Hippocampal formation (tissue), 2 donors: ENCODE measurements at regions not wholly inside any gene's neighbourhood (a gene's known extent, or its start where the extent isn't known, plus 50 kb on each side); places are given as distances from the start of the nearest gene placed in this dataset.

ENCODE experiments used
- DNase-seq, 2 donors: peaks; one replicate each; lab custom pipeline; 2025; lab: John Stamatoyannopoulos, UW

DNA sequence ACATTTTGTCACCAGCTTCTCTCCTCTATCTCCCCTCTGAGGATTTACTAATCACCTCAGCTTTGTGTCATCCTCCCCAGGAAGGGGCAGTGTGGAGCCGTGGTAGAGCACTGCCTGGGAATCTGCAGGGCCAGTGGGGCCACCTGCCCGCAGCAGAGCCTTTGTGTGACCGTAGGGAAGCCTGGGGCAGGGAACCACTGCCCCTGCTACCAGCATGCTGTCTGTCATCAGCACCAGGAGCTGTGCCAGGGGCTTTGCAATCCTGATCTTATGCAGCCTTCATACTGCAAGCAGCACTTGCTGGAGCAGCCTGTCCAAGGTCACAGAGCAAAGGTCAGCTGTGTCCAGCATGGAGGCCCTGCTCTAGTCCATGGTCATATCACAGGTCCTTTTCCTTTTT is 170.2 kb upstream of the IL12A start:
- peak in 1 of 2 donors; percentile 65 for DNase-seq

DNA sequence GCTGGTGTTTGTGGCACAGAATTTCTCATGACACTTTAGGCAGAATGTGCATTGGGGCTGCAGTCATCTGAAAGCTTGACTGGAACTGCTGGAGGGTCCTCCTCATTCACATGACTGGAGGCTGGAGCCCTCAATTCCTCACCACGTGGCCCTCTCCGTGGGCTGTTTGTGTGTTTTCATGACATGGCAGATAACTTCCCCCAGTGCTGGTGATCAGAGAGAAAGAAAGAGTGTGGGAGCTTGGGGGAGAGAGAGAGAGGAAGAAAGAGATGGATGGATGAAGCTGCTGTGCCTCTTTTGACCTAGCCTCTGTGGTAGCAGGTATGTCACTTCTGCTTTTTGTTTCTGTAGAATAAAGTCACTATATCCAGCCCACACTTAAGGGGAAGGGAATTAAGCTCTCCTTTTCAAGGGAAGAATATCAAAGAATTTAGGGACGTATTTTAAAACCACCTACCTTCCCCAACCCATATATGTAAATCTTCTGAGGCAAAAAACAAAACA is 169.6 kb upstream of the IL12A start:
- DNase-seq = no peak

DNA sequence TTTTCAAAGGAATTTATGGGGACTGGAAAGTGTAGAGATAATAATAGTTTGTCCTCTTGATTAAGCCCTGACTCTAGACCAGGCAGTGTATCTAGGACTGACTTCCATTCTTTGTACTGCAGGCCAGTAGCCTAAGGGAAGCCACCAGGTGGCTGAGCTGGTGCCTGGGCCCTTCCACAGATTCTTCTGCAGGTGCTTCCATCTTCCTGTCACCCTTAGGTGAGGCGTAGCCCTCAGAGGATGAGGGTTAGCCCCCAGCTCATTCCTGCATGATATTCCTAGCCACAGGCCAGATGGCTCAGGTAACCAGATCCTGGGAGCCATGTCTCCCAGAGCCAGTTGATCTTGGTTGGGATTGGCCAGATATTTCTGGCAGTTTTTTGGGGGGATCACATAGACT is 169.0 kb upstream of the IL12A start:
- no peak for DNase-seq

DNA sequence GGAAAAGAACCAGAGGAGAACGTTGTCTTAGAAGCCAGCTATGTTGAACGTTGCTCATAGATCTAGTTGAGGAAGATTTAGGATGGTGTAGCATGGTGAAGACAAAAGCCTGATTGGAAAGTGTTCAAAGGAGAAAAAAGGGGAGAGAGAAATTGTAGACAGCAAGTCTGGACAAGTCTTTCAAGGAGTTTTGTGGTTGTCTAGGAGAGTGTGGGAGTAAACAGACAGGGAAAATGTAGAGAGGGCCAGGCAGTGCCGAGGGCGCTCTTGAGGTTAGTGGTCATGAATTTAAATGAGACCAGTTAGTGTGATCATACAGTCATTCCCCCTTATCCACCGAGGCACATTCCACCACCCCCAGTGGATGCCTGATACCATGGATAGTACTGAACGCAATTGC is 167.5 kb upstream of the IL12A start:
- no peak for DNase-seq

DNA sequence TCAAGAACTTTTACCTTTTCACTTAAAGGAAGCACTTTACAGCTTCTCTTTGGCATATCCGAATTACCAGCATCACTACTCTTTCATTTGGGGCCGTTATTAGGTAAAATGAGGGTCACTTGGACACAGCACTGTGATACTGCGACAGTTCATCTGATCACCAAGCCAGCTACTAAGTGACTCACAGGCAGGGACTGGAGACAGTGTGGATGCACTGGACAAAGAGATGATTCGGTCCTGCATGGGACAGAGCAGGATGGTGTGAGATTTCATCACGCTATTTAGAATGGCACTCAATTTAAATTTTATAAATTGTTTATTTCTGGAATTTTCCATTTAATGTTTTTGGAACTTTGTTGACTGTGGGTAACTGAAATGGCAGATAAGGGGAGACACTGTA is 166.9 kb upstream of the IL12A start:
- no peak for DNase-seq

DNA sequence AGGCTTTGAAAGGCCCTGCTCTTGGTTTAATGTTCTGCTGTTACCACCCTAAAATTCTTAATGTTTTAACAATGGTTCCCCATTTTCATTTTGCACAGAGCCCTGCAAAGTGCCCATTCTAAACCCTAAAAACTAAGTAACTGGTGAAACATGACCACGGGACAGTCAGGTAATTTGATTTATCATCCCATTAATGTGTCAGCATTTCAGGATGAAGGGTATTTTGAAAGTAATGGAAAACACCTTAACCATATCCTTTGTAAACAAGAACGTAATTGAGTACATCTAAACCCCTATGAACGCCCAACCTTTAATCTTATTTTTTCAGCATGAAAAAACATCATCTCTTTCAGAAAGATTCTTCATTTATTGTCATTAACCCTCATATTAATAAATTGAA is 164.9 kb upstream of the IL12A start:
- no peak for DNase-seq

DNA sequence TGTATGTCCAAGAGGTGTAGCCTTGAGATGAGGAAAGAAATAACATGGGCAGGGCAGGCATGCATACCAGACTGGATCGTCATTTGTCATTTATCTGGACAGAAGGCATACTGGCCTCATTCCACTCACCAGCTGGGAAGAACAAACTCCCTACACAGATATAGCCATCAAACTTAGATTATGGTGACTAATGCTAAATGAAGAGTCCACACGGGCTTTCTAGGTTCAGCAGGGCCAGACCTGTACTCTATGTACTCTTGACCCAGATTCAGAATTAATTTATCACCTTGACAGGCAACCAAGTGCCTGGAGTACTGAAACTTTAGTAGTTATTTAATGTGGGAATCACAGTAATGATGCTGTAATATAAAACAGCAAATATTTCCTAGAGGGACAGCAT is 164.3 kb upstream of the IL12A start:
- no peak for DNase-seq

DNA sequence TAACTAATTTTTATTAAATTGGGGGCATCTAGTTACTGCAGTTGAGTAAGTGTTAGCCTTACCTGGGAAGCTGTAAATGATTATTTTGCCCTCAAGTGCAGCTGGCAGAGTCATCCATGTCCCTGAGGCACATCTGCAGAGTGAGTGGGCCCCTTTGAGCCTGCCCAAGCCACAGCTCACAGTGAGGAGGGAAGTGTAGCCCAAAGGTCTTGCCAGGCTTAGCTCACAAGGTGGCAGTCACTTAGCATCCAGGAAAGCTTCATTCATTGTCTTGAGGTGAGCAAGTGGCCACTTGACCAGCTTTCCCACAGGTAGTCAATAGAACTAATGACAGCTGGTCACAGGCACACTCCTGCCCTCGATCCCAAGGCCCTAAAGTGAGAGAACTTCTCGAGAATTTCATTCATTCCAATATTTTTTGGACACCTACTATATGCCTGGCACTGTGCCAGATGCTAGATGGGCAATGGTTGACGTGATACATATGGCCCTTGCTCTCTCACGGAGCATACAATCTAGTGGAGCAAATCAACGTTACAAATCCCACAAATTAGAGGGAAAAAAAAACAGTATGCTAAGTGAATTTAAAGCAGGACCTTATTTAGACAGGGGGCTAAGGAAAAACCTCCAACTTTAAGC is 163.3 kb upstream of the IL12A start:
- no peak for DNase-seq

DNA sequence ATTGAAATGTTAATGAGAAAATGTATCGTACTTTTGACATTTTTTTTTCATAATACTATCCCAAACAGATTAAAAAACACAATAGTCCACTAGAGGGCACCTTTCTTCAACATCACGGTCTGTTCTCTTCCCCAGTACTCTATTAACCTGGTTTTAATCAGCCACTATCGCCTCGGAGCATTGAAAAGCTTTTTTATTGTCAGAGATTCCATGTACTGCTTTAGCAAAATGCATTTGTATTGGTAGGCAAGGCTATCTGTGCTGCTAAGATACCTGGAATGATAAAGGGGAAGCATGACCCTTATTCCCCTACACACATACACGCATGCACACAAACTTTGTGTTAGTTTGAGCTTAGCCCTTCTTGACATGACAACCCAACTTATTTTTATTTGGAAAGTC is 160.1 kb upstream of the IL12A start:
- peak in 1 of 2 donors; percentile 79 for DNase-seq

DNA sequence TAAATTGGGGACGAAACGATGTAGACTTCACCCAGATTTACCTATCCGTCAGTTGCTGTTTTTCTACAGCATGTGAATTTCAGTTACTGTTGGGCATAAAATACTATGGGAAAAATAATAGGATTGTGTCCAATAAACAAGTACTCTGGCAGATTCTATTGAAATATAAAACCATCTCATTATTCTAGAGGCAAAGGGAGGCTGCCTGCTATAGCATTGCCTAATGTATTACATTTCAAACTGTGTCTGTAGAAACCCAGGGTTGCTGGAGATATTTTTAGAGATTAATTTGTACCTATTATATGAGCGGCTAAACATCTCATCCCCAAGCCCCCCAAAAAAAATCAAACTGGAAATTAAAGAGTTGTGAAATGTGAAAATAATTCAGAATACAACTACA is 159.6 kb upstream of the IL12A start:
- DNase-seq = no peak

DNA sequence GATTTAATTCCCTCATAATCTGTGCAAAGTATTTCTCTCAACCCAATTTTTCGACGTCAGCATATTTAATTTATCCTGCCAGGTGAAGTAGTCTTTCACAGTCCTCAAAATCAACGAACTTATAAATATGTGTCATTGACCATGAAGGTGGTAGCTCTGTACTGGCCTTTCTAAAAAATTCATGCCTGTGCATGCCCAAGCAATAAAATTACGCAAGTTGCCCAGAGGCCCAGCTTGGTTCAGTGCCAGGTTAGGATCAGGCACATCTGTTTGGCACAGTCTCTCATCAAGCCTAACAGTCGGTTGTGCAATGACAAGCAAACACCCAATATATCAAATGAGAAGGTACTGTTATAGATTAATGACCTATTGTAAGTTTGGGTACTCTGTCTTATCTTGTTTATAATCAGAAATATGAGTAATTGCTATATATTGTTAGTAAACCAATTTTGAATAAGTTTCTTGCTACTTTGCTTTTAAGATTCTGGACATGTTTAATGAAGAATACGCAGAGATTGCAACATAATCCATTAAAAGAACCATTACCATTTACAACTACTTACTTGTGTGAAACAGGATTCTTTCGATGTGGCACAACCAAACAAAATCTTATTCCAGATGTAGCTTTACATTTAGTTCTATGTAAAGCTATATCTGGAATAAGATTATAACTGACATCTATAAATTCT is 159.0 kb upstream of the IL12A start:
- DNase-seq = peak in 1 of 2 donors; percentile 53

DNA sequence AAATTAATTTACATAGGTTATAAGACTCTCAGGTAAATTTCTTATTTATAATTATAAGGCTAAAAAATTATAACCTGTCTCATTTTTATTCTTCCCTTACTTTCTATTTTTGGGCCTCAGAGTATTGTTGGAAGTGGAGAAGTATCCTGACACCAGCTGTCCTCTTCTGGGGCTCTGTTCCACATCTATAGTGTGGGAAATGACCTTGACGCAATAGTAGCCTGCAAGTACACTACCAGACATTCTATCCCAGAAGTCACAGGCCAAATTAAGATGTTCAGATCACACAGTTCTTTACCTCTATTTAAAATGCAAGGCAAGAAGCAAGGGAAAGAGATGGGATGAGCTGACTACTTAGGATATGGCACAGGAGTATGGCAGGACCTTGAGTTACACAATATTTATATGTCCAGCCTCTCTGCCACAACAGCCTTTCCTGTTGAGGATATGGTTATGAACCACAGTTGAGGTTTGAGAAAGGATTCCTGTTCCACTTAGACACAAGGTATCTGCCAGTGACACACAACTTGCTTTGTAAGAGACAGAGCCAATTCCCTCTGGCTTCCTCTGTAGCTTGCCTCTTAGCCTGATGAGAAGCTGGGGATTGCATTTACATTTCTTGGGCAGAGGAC is 158.0 kb upstream of the IL12A start:
- DNase-seq = no peak

DNA sequence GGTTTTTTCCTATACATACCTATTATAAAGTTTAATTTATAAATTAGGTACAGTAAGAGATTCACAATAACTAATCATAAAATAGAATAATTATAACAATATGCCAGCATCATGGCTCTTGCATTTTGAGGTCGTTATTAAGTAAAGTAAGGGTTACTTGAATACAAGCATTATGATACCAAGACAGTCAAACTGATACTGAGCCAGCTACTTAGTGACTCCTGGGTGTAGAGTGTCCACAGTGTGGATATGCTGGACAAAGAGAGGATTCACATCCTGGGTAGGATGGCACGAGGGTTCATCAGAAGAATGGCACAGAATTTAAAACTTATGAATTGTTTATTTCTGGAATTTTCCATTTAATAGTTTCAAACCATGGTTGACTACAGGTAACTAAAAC is 157.2 kb upstream of the IL12A start:
- no peak for DNase-seq

DNA sequence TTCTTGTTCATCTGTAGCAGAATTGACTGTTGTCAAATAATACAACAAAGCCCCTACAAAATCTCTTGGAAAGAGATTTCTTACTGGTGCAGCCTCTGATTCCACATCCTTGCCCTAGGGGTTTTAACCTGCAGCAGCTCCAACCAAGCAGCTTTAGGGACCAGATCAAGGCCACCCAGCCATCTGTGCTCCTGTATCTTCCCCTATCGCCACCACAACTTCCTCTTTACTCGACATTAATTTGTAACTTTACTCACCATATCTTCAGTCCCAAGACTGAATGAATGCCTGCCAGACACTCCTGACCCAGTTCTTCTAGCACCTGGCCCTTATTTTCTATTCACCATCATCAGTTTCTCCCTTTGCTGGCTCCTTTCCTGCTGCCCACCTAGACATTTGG is 156.6 kb upstream of the IL12A start:
- DNase-seq = no peak

DNA sequence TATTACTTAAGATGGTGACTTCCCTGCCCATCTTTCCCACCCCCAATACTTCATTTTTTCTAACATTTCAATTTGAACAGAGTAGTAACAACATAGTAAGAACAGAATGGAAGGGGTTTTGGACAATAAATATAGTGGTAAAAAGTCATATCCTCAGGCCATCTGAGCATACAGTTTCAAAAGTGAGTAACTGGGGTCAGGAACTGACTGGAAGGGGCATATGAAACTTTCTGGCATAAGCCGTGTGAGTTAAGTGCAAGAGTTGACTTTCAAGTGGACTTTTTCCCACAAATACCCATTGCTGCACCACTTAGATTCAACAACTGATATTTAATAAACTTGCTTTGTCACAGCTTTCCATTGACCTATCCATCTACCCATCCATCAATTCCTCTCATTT is 153.5 kb upstream of the IL12A start:
- DNase-seq = no peak

DNA sequence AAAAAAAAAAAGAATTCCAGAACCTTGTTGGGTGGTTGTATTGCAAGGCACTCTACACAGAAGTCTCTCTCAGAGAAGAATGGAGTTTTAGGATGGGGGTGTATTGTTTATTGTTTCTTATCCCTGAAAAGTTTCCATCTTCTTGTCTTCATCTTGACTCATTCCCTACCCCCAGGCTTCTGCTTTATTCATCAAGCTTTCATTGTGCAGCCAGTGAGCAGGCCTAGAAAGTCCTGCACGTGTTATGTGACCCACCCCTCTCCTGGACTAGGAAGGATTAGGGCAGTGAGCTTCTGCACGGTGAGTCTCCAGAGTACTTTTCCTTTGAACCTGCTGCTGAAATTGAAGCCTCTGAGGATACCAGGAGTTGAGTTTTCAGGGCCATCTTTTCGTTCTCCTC is 150.9 kb upstream of the IL12A start:
- no peak for DNase-seq

DNA sequence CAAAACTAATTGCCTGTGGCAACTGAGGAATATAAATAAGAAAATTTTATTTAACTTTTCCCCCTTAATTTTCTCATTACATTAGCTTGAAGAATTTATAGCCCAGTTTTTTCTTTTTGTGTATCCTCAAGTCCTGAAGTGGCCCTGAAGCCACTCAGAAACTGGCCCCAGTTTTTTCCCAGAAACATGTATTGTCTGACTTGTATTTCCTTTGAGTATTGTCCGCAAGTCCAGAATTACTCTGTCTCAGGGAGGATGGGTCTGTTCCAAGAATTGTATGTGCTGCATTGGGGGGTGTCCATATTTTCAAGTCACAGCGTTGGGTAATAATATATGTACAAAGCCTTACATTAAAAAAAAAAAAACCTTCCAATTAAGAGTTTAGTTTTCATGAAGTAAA is 149.7 kb upstream of the IL12A start:
- no peak for DNase-seq

DNA sequence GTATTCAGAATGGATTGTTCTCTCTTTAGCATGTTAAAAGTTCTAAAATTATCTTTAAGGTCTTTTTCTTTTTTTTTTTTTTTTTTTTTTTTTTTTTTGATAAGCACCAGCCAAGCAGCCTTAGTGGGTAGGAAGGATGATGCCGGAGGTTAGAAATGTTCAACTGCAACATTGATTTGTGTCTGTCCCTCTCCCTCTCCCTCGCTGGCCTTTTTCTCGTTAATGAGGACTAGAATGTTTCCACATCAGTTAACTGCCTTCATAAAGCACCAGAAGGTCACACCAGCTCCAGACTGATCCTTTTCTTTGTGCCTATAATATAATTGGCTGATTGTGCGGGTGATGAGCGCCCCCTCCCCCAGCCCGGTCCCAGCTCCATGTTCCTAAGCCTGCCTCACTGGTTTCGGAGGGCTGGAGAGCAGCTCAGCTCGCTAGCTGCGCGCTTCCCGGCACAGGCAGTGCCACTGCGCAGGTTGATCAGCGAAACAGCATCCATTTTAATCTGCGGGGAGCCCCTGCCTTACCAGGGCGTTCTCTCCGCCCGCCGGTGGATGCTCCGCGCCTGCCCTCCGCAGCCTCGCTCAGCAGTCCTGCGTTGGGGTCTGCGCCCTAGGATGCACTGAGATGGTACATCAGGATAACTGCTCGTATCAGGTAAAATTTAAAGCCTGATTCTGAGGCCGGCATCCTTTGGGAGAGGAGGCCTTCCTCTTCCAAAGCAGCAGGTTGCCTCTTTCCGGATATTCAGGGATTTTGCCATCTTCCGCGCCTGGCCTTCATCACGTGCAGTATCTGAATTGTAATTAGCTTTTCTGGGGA is 148.9 kb upstream of the IL12A start, which contains the start of gene SCHIP1:
SCHIP1 (plus strand) TSS at position 301 of the 819 bp plus-strand sequence.
- peak; percentile 87 to 93 for DNase-seq

DNA sequence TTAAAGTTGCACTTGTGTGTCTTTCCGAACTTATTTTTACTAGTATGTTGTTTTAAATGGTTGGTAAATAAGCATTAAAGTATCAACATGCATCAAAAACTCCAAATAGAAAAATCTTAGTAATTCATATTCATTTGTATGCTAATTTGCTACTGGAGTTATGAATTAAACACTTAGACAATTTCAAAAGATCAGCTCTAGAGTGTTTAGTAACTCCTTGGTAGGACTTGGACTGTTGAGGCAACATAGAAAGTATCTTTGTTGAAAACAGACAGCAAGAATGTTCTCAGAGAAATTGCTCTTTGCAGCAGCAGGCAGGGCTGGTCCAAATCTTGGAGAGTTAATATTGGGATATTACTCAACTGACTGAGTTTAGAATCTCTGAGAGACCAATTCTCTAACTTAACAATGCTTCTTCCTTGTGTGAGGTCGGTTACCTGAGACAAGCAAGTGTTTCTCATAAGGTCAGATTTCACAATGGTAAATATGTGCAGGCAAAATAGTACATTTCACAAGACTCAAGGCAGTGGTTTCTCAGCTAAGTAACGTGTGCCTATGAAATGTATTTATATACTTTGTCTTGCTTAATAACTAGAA is 147.8 kb upstream of the IL12A start:
- DNase-seq = no peak

DNA sequence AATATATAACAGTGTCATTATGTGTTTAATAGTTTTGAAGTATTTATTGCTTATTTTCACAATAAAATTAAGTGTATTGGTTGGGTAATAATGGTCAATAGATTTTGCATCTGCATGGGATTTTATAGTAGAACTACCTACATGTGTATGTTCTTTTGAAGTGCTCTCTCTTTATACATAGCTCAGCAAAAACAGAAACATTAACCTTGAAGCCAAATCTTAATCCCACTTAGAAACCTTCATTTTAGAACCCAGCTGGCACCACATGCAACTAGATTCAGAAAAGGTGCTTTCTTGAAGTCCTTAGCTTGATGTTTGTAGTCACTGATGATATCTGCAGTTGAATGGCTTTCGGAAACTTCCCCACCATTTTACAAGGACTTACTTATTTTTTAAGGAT is 146.9 kb upstream of the IL12A start:
- DNase-seq = no peak

DNA sequence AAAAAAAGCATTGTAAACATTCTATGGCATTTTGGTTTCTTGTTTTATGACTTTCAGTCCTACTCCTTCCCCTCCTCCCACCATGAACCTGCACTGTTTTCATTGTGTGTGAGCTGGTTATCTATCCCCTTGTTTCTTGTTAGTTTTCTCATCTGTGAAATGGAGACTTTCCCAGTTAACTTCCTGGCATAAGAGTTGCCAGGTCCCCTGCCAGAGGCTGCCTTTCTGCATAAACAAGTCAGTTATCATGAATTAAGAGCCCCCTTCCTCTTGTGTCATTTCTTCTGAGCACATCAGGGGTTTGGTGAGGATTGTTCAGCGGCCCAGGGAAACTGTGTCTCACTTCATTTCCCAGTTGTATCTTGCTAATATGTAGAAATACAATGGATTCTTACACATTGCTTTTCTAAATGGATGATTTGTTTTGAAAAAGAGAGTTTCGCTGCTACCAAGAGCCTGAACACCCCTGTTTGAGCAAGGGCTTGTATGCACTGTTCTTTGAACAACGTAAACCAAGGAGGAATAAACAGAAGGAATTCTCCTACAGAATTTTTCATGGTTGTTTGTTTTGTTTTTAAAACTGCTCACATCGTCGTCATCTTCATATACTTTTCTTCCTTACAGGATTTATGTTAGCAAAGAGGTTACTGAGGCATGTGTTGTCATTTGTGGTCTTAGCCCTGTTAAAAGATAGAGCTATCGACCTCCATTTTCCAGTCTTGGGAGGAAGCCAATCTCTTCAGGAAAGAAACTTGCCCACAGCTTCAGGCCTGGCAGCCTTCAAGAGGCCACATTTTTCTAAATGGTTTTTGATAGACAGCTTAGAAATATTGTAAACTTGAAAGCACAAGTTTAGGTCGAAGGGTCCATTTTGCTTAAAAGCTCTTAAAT is 144.6 kb upstream of the IL12A start:
- DNase-seq = no peak
